Ishikawa (cell line): ENCODE measurements at regions not wholly inside any gene's neighbourhood (a gene's known extent, or its start where the extent isn't known, plus 50 kb on each side); places are given as distances from the start of the nearest gene placed in this dataset.
A peak's percentile ranks its signal among the peaks of the same experiment; 100 is the strongest.

Experiments
- CEBPB ChIP-seq: IDR thresholded peaks from 2 replicates; pipeline ENCODE4 v1.6.1; 2012
- CREB1 ChIP-seq: IDR thresholded peaks from 2 replicates; pipeline ENCODE4 v1.6.1; 2012; ENCODE audit warnings: low read depth
- EGR1 ChIP-seq: IDR thresholded peaks from 2 replicates; pipeline ENCODE4 v1.6.1; 2012
- EP300 ChIP-seq: IDR thresholded peaks from 2 replicates; pipeline ENCODE4 v1.6.1; 2012; ENCODE audit warnings: borderline replicate concordance
- FOXM1 ChIP-seq: IDR thresholded peaks from 2 replicates; pipeline ENCODE4 v1.6.1; 2012; ENCODE audit warnings: low read depth, borderline replicate concordance
- MAX ChIP-seq: IDR thresholded peaks from 2 replicates; pipeline ENCODE4 v1.6.1; 2012
- NFIC ChIP-seq: IDR thresholded peaks from 2 replicates; pipeline ENCODE4 v1.6.1; 2012
- RAD21 ChIP-seq: IDR thresholded peaks from 2 replicates; pipeline ENCODE4 v1.6.1; 2012; ENCODE audit warnings: low read depth
- REST ChIP-seq: IDR thresholded peaks from 2 replicates; pipeline ENCODE4 v1.6.1; 2012; ENCODE audit warnings: low read depth, mild to moderate bottlenecking
- TAF1 ChIP-seq: IDR thresholded peaks from 2 replicates; pipeline ENCODE4 v1.6.1; 2012; ENCODE audit warnings: low read depth, mild to moderate bottlenecking
- TCF12 ChIP-seq: IDR thresholded peaks from 2 replicates; pipeline ENCODE4 v1.6.1; 2012; ENCODE audit warnings: low read depth
- TEAD4 ChIP-seq: IDR thresholded peaks from 2 replicates; pipeline ENCODE4 v1.6.1; 2012
- USF1 ChIP-seq: IDR thresholded peaks from 2 replicates; pipeline ENCODE4 v1.6.1; 2012
- YY1 ChIP-seq: IDR thresholded peaks from 2 replicates; pipeline ENCODE4 v1.6.1; 2012; ENCODE audit warnings: low read depth
- ZBTB7A ChIP-seq: IDR thresholded peaks from 2 replicates; pipeline ENCODE4 v1.6.1; 2012; ENCODE audit warnings: low read depth

- no peak for TF ChIP-seq TAF1
- no peak for TF ChIP-seq YY1
- no peak for TF ChIP-seq CREB1
- no peak for TF ChIP-seq EP300
- no peak for TF ChIP-seq ZBTB7A
- no peak for TF ChIP-seq EGR1
- TF ChIP-seq FOXM1: no peak
These were observed 213.1 kb upstream of the FAM3C start for GRCh38 chr7:121609208-121609607.

- TF ChIP-seq RAD21 (no peak), CREB1 (no peak)
These were observed 212.7 kb upstream of the FAM3C start for GRCh38 chr7:121608785-121609184.

GRCh38 chr7:121605317-121605680 is 209.2 kb upstream of the FAM3C start:
- no peak for TF ChIP-seq MAX
- TF ChIP-seq RAD21: peak; percentile 19; the same call in 1 of the 2 replicates

- TF ChIP-seq TEAD4 (no peak), ZBTB7A (no peak), MAX (no peak), YY1 (no peak), EGR1 (no peak), NFIC (no peak), CREB1 (no peak), EP300 (no peak), FOXM1 (no peak), RAD21 (no peak), REST (no peak), TAF1 (no peak), TCF12 (no peak), USF1 (no peak)
These were observed 208.7 kb upstream of the FAM3C start for GRCh38 chr7:121604627-121605316.

GRCh38 chr7:121603886-121604285 is 207.8 kb upstream of the FAM3C start:
- no peak for TF ChIP-seq MAX
- TF ChIP-seq EP300: no peak
- no peak for TF ChIP-seq EGR1
- TF ChIP-seq REST: no peak
- TF ChIP-seq ZBTB7A: no peak
- no peak for TF ChIP-seq USF1
- no peak for TF ChIP-seq FOXM1
- no peak for TF ChIP-seq YY1

GRCh38 chr7:121599887-121600286 is 203.8 kb upstream of the FAM3C start:
- TF ChIP-seq NFIC (no peak), REST (no peak), FOXM1 (no peak), EGR1 (no peak), TCF12 (no peak), MAX (no peak), RAD21 (no peak), USF1 (no peak), TEAD4 (no peak), CREB1 (no peak), EP300 (no peak), CEBPB (no peak), TAF1 (no peak), YY1 (no peak), ZBTB7A (no peak)
